Right lobe of liver (tissue), 6 donors: ENCODE measurements at regions not wholly inside any gene's neighbourhood (a gene's known extent, or its start where the extent isn't known, plus 50 kb on each side); places are given as distances from the start of the nearest gene placed in this dataset.
"Not testable (repeated sequence)": the region's sequence is repeated elsewhere in the genome, so short reads cannot be mapped to it uniquely, and the experiment has no call there.

Experiments
- ATAC-seq, 4 donors: fragments of 200-7000 bp; cut with Tn5 transposase; one replicate each; pipeline ENCODE4 v1.9.1; 2020; ENCODE audit warnings: mild to moderate bottlenecking in 4 of 4, moderate library complexity in 4 of 4
- DNase-seq, 3 donors: peaks; one replicate each; pipeline ENCODE4 v3.0.0-alpha.2; 2020
- H3K27ac ChIP-seq, 3 donors: fragments of 200-600 bp; one replicate each; pipeline ENCODE4 v1.8.0; 2022
- H3K27me3 ChIP-seq, 2 donors: fragments of 200-600 bp; one replicate each; pipeline ENCODE4 v1.8.0; 2022
- H3K36me3 ChIP-seq, 4 donors: fragments of 200-600 bp; sonication (generic) in 1 of 4; one replicate each; pipeline versions ENCODE4 v1.5.1 to v1.8.0; 2017 to 2022; ENCODE audit warnings: control low read depth in 1 of 4
- H3K4me1 ChIP-seq, 4 donors: fragments of 200-600 bp; sonication (generic) in 1 of 4; one replicate each; pipeline versions ENCODE4 v1.5.1 to v1.8.0; 2017 to 2022; ENCODE audit warnings: control low read depth in 1 of 4
- H3K4me3 ChIP-seq, 3 donors: fragments of 200-600 bp; one replicate each; pipeline ENCODE4 v1.8.0; 2022
- H3K9me3 ChIP-seq, 4 donors: fragments of 200-600 bp; sonication (generic) in 1 of 4; one replicate each; pipeline versions ENCODE4 v1.5.1 to v1.8.0; 2017 to 2022; ENCODE audit warnings: control low read depth in 1 of 4
- POLR2A ChIP-seq: fragments of 450-650 bp; IDR thresholded peaks from one replicate; pipeline ENCODE4 v1.6.1; 2017; ENCODE audit warnings: antibody characterized with exemption, mild to moderate bottlenecking
- WGBS: methylation state at CpG from one replicate; pipeline ENCODE4 v1.1.6; 2018; ENCODE audit warnings: low coverage, low lambda C conversion rate; ENCODE audit not compliant: insufficient coverage; ENCODE audit errors: missing lambda C conversion rate; 5-methylcytosine and 5-hydroxymethylcytosine counted together
- intact Hi-C, 2 donors: fragments of 100-400 bp; cut with DNase I; formaldehyde crosslinking; loops; one replicate each; pipeline versions ENCODE4 v1.11.2 to v1.14.1; 2022
- TF ChIP-seq, protein P1 (sequence below), 4 donors: fragments of 200-600 bp in 3 of 4; fragments of 450-650 bp in 1 of 4; IDR thresholded peaks; one replicate each; pipeline versions ENCODE4 v1.5.1 to v1.8.0; 2016 to 2022; ENCODE audit warnings: antibody characterized with exemption in 4 of 4, mild to moderate bottlenecking in 2 of 4
- donor health status: DM: no; HTN: yes; CAD: no.
- donor health status: DM: no; HTN: no; CAD: no.
- donor health status: DM: no; HTN: no; CAD: no.
- donor health status: DM: no; HTN: yes; CAD: no.
- donor health status: DM: no; HTN: yes; CAD: no.

GRCh38 chr6:44021589-44022295 lies 105.5 kb downstream of the MRPL14 start:
- peak in 1 of 4 donors; percentile 47 for ATAC-seq

GRCh38 chr6:44020664-44021425 lies 106.4 kb downstream of the MRPL14 start:
- Histone ChIP-seq H3K4me3 (no peak overlapping the region), H3K4me1 (no peaks in the 10 kb centered on the region), H3K9me3 (no peaks in the 10 kb centered on the region), H3K27me3 (no peaks in the 10 kb centered on the region), H3K27ac (no peak overlapping the region), H3K36me3 (no peaks in the 10 kb centered on the region)
- 91% methylated on average over 4 of the region's 12 CpGs for WGBS
- TF ChIP-seq, protein P1, sequence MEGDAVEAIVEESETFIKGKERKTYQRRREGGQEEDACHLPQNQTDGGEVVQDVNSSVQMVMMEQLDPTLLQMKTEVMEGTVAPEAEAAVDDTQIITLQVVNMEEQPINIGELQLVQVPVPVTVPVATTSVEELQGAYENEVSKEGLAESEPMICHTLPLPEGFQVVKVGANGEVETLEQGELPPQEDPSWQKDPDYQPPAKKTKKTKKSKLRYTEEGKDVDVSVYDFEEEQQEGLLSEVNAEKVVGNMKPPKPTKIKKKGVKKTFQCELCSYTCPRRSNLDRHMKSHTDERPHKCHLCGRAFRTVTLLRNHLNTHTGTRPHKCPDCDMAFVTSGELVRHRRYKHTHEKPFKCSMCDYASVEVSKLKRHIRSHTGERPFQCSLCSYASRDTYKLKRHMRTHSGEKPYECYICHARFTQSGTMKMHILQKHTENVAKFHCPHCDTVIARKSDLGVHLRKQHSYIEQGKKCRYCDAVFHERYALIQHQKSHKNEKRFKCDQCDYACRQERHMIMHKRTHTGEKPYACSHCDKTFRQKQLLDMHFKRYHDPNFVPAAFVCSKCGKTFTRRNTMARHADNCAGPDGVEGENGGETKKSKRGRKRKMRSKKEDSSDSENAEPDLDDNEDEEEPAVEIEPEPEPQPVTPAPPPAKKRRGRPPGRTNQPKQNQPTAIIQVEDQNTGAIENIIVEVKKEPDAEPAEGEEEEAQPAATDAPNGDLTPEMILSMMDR (IDR thresholded peaks at IDR 0.05), result no peak
- no peak for TF ChIP-seq POLR2A
- DNase-seq, result peak in 1 of 3 donors; percentile 22
- no peak for ATAC-seq
- intact Hi-C loops, result no loop called here

More at GRCh38 chr6:44021589-44022295, 105.5 kb downstream of the MRPL14 start:
- H3K4me1 ChIP-seq, result no peaks in the 10 kb centered on the region
- intact Hi-C loops, result no loop called here
- TF ChIP-seq POLR2A, result no peak
- TF ChIP-seq, protein P1 (IDR thresholded peaks at IDR 0.05), result no peak
- H3K4me3 ChIP-seq, result no peak overlapping the region
- H3K9me3 ChIP-seq, result no peaks in the 10 kb centered on the region
- no peak overlapping the region for H3K27ac ChIP-seq
- H3K36me3 ChIP-seq, result no peaks in the 10 kb centered on the region
- 61% methylated on average over 5 of the region's 9 CpGs for WGBS
- peak in 1 of 3 donors; percentile 39 for DNase-seq
- H3K27me3 ChIP-seq, result no peaks in the 10 kb centered on the region

DNA sequence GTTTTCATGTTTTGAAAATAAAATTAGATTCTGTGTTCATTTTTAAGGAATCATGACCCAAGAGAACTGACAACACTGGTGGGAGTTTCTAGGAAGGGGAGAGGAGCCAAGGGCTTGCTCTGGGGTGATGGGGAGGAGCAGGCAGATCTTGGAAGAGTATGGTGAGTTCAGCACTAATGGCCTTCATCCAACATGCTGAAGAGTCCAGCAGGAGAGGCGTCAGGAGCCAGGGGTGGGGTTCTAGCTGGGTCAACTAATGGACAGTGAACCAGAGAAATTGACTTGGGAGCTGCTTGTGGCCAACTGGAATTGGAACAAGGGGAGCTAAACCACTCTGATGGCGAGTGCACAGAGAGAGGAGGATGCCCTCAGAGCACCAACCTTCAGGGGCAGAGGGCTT lies 107.1 kb downstream of the MRPL14 start:
- no peak overlapping the region for H3K27ac ChIP-seq
- intact Hi-C loops, result no loop called here
- H3K4me1 ChIP-seq, result no peaks in the 10 kb centered on the region
- ATAC-seq (peak in 1 of 4 donors; percentile 17), DNase-seq (peak in 1 of 3 donors; percentile 16)
- H3K9me3 ChIP-seq, result no peaks in the 10 kb centered on the region
- 54% methylated on average over 2 of the region's 2 CpGs for WGBS
- no peaks in the 10 kb centered on the region for H3K27me3 ChIP-seq
- H3K4me3 ChIP-seq, result no peak overlapping the region
- H3K36me3 ChIP-seq, result no peaks in the 10 kb centered on the region
- TF ChIP-seq, protein P1 (IDR thresholded peaks at IDR 0.05), result no peak
- no peak for TF ChIP-seq POLR2A

DNA sequence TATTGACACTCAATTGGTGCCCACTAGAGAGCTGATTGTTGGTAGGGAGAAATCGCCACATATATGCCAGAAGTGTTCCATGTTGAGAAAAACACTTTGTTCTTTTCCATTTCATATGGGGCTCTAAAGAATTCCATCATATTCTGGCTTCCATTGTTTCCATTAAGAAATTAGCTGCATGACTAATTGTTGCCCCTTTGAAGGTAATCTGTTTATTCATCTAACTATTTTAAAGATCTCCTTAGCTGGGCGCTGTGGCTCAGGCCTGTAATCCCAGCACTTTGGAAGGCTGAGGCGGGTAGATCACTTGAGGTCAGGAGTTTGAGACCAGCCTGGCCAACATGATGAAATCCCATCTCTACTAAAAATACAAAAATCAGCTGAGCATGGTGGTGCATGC lies 109.9 kb downstream of the MRPL14 start:
- 87% methylated on average over 3 of the region's 3 CpGs for WGBS
- ATAC-seq, H3K9me3 ChIP-seq: not testable (repeated sequence)

More for the DNA sequence above, 109.9 kb downstream of the MRPL14 start:
- H3K4me3 ChIP-seq, H3K27ac ChIP-seq, H3K36me3 ChIP-seq, H3K27me3 ChIP-seq, H3K4me1 ChIP-seq: not testable (repeated sequence)
- peak in 1 of 3 donors; percentile 15 for DNase-seq
- intact Hi-C loops, result loop anchor here in 1 of 2 donors (10.0 kb wide), 1 partner anchor 47 kb away; no protein-coding TSS in a partner anchor
